Activated T-helper 2 cell treated with anti-CD3 and anti-CD28 coated beads, Interferon-gamma antibody, Interleukin-2, Interleukin-4, amounts not matched to agents 10 μg/mL and 5 μg/mL and 100 μg/mL, durations not matched to agents 14 hours and 24 hours and 36 hours (primary cell): ENCODE measurements at regions not wholly inside any gene's neighbourhood (a gene's known extent, or its start where the extent isn't known, plus 50 kb on each side); places are given as distances from the start of the nearest gene placed in this dataset.

Experiments
- DNase-seq: peaks from one replicate; pipeline ENCODE4 v3.0.0; 2021; ENCODE audit warnings: low spot score
- H3K27ac Mint-ChIP-seq: one replicate; pipeline ENCODE4 v1.8.0; 2021; ENCODE audit warnings: mixed read lengths
- H3K27me3 Mint-ChIP-seq: one replicate; pipeline ENCODE4 v1.8.0; 2021; ENCODE audit warnings: low read depth, mixed read lengths
- H3K36me3 Mint-ChIP-seq: one replicate; pipeline ENCODE4 v1.8.0; 2021; ENCODE audit warnings: low read depth, mixed read lengths
- H3K4me1 Mint-ChIP-seq: one replicate; pipeline ENCODE4 v1.8.0; 2021; ENCODE audit warnings: low read depth, mixed read lengths
- H3K4me3 Mint-ChIP-seq: one replicate; pipeline ENCODE4 v1.8.0; 2021; ENCODE audit warnings: low read depth, mild to moderate bottlenecking, moderate library complexity, mixed read lengths
- H3K9me3 Mint-ChIP-seq: one replicate; pipeline ENCODE4 v1.8.0; 2021; ENCODE audit warnings: mixed read lengths
- intact Hi-C: fragments of 100-400 bp; cut with micrococcal nuclease; formaldehyde crosslinking; loops from one replicate; pipeline ENCODE4 v1.15.1; 2023

DNA sequence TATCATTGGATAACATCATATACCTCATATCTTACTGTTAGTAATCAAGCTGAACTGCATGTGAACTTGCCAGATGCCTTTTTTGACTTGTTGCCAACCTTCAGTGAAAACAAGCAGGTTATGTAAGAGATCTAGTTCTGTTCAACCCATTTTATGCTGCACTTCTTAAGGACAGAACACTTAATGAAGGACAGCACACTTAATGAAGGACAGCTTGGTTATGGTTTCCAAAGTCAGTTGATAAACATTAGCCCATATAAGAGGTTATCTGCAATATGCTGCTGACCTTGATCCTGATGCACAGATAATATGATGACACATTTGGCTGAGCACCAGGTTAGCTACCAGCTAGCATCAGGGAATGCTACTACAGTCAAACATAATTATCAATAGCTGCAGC lies 358.7 kb upstream of the PDGFD start:
- peaks cover 1% of the 10 kb centered on the region for H3K27me3 Mint-ChIP-seq
- no peak overlapping the region for H3K27ac Mint-ChIP-seq
- DNase-seq, result no peak
- intact Hi-C loops, result no loop called here
- no peaks in the 10 kb centered on the region for H3K9me3 Mint-ChIP-seq
- no peaks in the 10 kb centered on the region for H3K4me1 Mint-ChIP-seq
- H3K36me3 Mint-ChIP-seq, result no peaks in the 10 kb centered on the region
- no peak overlapping the region for H3K4me3 Mint-ChIP-seq

DNA sequence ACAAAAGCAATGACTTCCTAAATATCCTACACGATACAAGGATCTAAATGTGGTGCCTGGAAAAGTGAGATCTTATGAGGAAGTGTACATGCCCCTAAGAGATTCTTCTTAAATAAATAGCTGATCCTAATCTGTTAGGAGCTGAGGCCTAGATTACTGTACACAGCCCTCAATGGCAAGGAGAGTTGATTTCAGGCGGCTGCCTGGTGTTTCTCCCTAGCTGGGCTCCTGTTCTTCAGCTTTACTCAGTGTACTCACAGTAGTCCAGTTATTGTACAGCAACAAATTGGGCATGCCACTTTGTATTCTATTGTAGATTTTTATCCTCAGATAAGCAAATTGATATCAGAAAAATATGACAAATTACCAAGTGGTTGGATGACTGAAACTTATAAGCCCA lies 358.2 kb upstream of the PDGFD start:
- Mint-ChIP-seq H3K9me3 (no peaks in the 10 kb centered on the region), H3K36me3 (no peaks in the 10 kb centered on the region), H3K4me1 (no peaks in the 10 kb centered on the region), H3K27me3 (peaks cover 1% of the 10 kb centered on the region), H3K27ac (no peak overlapping the region), H3K4me3 (no peak overlapping the region)
- intact Hi-C loops, result no loop called here
- no peak for DNase-seq

DNA sequence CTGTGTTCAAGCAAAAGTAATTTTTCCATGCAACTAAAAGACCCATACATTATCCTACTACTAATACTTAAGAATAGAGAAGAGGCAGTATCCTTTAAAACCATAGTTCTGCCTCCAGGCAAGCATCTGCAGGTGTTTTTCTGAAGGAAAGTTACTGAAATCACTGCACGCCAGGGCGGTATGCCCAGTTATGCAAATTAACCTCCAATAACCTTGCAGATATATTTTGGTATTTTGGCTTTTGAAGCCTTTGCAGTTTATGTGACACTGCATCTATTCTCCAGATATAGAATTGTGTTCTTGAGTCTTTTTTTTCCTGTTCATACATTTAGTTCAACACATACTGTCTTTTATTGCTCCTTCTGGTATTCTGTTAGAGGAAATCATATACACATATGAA lies 346.2 kb upstream of the PDGFD start:
- Mint-ChIP-seq H3K27ac (no peak overlapping the region), H3K4me1 (no peaks in the 10 kb centered on the region), H3K36me3 (no peaks in the 10 kb centered on the region), H3K9me3 (no peaks in the 10 kb centered on the region), H3K27me3 (no peaks in the 10 kb centered on the region), H3K4me3 (no peak overlapping the region)
- no peak for DNase-seq
- intact Hi-C loops, result no loop called here

DNA sequence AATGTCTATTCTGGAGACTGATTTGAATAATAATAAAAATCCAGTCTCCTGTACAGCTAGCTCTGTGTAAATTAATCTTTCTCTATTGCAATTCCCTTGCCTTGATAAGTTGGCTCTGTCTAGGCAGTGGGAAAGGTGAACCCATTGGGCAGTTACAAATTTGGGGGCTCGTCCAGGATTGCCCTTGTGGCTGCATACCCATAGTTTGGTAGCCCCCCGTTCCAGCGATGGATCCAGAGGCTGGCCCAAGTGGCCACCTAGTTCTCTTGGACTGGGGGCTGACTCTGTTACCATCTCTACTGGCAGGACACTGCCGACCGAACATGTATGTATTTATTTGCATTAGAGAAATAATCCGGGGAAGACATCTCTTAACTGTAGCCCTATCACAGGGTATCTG lies 326.2 kb upstream of the PDGFD start:
- Mint-ChIP-seq H3K4me1 (no peaks in the 10 kb centered on the region), H3K36me3 (no peaks in the 10 kb centered on the region)
- no peak for DNase-seq

DNA sequence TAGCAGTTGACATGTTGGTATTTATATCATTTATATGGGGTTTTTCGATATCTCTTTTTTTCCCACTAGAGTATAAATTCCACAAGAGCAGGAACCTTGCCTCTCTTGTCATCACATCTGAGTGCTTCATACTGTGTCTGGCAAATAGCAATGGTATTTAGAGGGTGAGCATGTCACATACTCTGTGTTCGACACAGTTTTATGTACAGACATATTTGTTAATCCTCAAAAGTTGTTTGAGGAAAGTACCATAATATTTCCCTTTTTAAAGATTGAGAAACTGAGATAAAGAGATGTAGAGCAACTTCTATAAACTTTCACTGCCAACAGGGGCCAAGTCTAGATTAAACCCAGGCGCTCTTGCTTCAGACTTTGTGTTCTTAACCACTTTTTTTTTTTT lies 324.6 kb upstream of the PDGFD start:
- intact Hi-C loops, result no loop called here
- Mint-ChIP-seq H3K9me3 (peaks cover 27% of the 10 kb centered on the region), H3K27ac (no peak overlapping the region), H3K4me3 (no peak overlapping the region), H3K36me3 (no peaks in the 10 kb centered on the region), H3K4me1 (no peaks in the 10 kb centered on the region), H3K27me3 (no peaks in the 10 kb centered on the region)
- DNase-seq, result no peak

More for the DNA sequence above, 326.2 kb upstream of the PDGFD start:
- no peak overlapping the region for H3K4me3 Mint-ChIP-seq
- peaks cover 27% of the 10 kb centered on the region for H3K9me3 Mint-ChIP-seq
- intact Hi-C loops, result no loop called here
- no peak overlapping the region for H3K27ac Mint-ChIP-seq
- no peaks in the 10 kb centered on the region for H3K27me3 Mint-ChIP-seq

DNA sequence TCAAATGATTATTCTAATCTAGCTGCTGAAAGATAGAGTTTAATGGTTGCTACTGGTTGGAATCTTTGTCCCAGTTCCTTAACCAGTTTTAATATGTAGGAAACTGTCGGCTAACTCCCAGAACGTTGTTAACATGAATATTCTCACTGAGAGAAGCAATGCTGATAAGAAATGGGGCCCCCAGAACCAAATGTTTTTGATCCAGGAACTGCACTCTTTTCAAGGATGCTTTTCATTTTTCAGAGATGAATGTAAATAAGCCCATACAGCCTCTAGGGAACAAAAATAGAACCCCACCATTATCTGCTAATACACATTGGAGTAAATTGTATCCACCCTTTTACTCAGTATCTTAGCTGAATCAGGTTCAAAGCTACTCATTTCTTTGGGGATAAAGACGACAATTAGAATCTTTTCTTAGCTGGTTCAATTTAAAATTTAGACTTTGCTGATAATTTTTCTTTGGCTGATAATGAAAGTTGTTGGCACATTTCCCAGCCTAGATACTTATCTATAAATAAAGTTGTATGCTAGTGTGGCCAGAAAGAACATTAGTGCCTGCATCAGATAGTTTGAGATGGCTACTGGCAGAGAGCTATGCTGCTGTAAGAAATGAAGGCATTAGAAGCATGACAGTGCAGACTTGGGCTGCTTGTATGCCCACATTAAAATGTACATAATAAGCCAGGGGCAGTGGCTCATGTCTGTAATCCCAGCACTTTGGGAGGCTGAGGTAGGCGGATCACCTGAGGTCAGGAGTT lies 323.3 kb upstream of the PDGFD start:
- Mint-ChIP-seq H3K27ac (no peak overlapping the region), H3K27me3 (no peaks in the 10 kb centered on the region), H3K9me3 (peaks cover 27% of the 10 kb centered on the region), H3K4me3 (no peak overlapping the region), H3K36me3 (no peaks in the 10 kb centered on the region), H3K4me1 (no peaks in the 10 kb centered on the region)
- no peak for DNase-seq
- intact Hi-C loops, result no loop called here

DNA sequence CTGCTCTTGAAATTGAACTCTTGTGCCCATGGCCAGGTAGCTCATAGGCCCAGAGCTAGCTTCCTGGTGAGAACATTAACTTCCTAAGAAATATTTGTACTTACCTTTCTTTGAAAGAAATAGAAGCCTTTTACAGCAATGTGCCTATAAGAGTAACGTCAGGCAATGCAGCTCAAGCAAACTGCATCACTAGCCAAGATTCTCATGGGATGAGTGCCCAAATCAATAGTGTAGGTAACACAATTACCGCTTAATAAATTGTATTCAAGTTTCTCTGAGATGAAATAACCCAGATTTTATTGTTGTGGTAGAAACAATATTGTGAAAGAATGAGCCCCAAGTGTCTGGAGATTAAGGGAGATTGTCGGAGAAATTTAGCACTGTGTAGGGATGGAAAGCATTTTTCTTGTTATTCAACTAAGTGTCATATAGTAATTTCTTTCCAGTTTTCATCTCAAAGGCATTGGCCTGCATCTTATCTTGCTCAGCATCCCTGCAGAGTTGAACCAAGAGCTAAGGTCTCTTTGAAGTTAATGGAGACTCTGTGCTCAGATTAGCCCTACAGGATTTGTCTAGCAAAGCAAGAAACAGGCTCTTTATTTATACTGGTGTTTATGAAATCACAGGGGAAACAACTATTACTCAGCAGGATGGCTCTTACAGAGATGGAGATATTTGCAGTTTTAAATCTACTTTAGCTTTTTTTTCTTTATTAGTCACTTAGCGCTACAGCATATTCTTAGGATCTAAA lies 321.0 kb upstream of the PDGFD start:
- Mint-ChIP-seq H3K27me3 (no peaks in the 10 kb centered on the region), H3K9me3 (peaks cover 14% of the 10 kb centered on the region), H3K4me3 (no peak overlapping the region), H3K36me3 (no peaks in the 10 kb centered on the region), H3K27ac (no peak overlapping the region), H3K4me1 (no peaks in the 10 kb centered on the region)
- DNase-seq, result no peak
- intact Hi-C loops, result no loop called here

DNA sequence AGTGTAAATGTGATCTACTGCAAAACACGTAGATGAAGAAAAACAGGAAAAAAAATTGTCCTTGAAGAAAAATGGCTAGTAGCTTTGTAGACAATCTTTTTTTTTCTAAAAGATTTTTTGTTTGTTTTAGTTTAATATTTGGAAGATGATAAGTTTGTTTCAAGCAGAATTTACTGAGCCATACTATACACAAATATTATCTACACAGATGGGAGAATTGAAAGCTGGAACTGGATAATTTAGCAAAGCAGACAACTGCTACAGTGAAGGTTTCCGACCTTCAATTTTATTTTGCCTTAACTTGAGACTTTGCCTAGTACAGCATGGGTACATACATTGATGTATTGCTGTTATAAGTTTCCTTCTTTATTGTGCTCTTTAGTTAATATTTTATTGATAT lies 313.0 kb upstream of the PDGFD start:
- no peaks in the 10 kb centered on the region for H3K4me1 Mint-ChIP-seq

DNA sequence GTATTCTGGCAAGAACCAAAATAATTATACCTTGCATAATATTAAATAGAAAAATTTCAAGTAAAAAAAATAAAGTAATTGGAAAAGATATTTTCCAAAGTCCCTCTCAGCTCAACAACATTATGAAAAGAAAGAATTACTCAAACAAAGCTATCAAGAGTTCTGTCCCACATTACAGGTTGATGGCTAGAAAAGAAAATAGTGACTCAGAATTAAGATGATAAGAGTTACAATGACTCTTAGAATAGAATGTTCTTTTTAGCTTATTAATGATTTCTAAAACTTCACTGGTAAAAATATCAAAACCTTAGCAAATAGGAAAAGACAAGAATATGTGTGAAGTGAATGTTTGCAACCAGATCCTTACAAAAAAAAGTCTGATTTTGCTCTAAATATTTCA lies 312.5 kb upstream of the PDGFD start:
- DNase-seq, result no peak
- intact Hi-C loops, result no loop called here
- Mint-ChIP-seq H3K9me3 (no peaks in the 10 kb centered on the region), H3K27me3 (no peaks in the 10 kb centered on the region), H3K36me3 (no peaks in the 10 kb centered on the region), H3K27ac (no peak overlapping the region), H3K4me3 (no peak overlapping the region), H3K4me1 (no peaks in the 10 kb centered on the region)

More for the DNA sequence above, 313.0 kb upstream of the PDGFD start:
- H3K27ac Mint-ChIP-seq, result no peak overlapping the region
- intact Hi-C loops, result no loop called here
- H3K27me3 Mint-ChIP-seq, result no peaks in the 10 kb centered on the region
- DNase-seq, result no peak
- H3K36me3 Mint-ChIP-seq, result no peaks in the 10 kb centered on the region
- no peak overlapping the region for H3K4me3 Mint-ChIP-seq
- H3K9me3 Mint-ChIP-seq, result no peaks in the 10 kb centered on the region

DNA sequence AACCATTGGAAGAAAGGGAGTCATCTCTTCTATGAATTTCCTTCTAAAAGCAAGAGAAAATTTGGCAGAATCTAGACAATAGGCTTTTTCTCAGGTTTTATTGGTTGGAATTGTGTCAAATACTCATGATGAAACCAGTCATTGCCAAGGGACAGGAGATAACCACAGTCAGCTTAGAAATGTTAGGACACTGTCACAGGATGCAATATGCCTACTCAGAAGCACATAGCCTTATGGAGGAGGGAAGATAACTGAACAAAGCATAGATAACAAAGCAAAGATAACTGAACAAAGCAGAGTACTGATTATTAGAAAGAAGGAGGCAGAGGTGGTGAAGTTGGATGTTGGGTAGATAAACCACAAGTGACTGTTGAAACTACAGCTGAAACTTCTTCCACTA lies 303.5 kb upstream of the PDGFD start:
- Mint-ChIP-seq H3K27me3 (no peaks in the 10 kb centered on the region), H3K36me3 (no peaks in the 10 kb centered on the region), H3K4me3 (no peak overlapping the region), H3K9me3 (no peaks in the 10 kb centered on the region), H3K27ac (no peak overlapping the region), H3K4me1 (peaks cover 2% of the 10 kb centered on the region)
- DNase-seq, result no peak
- intact Hi-C loops, result no loop called here

DNA sequence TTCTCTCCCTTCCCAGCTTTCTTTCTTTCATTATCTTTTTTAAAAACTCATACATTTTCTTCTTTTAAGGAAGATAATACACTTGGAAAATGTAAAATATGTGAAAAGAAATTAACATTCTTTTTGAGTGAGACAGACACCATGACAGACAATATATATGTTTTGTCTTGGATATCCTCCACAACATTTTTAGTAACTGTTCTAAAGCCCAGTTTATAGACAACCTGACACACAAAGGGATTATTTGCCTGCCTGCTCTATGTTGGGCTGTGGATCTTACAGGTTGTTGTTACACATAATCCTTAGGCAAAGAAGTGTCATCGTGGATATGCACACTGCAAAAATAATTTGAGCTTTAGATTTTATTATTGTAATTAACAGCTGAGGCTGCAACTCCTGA lies 301.4 kb upstream of the PDGFD start:
- no peak overlapping the region for H3K27ac Mint-ChIP-seq
- no peaks in the 10 kb centered on the region for H3K27me3 Mint-ChIP-seq
- DNase-seq, result no peak
- no peaks in the 10 kb centered on the region for H3K36me3 Mint-ChIP-seq
- intact Hi-C loops, result no loop called here
- peaks cover 2% of the 10 kb centered on the region for H3K4me1 Mint-ChIP-seq
- no peaks in the 10 kb centered on the region for H3K9me3 Mint-ChIP-seq
- H3K4me3 Mint-ChIP-seq, result no peak overlapping the region

DNA sequence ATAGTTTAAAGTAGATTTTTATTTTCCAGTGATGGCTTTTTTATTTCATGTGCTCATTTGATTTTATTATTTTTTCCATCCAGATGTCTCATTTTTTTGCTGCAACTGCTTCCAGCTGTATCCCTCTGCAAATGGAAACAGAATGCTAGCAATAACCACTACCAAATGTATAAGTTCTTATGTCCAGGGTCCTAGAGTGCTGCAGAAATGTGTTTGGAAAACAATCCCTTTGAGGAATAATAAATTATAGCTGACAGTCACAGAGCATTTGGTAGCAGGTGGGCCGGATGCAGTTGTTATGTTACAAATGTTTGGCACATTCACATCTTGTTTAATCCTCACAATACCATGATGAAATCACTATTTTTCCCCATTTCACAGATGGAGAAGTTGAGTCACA lies 300.7 kb upstream of the PDGFD start:
- Mint-ChIP-seq H3K9me3 (no peaks in the 10 kb centered on the region), H3K36me3 (no peaks in the 10 kb centered on the region), H3K4me1 (peaks cover 2% of the 10 kb centered on the region), H3K27me3 (no peaks in the 10 kb centered on the region), H3K27ac (no peak overlapping the region), H3K4me3 (no peak overlapping the region)
- intact Hi-C loops, result no loop called here
- DNase-seq, result no peak

DNA sequence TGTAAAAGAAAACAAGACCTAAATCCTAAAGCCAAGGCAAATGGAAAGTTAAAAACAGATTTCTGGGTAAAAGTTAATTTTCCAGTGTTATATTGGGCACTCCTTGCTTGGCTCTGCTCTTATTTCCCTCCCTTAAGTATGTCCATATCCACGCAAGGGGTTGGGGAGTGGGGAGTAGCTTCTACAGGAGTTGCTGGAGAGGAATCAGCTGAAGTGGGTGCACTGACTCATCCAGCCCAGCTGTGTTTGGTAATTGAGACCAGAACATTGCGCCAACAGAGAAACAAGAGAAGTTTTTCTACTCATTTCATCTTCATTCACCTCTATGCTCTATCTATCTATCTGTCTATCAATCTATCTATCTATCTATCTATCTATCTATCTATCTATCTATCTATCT lies 298.4 kb upstream of the PDGFD start:
- no peaks in the 10 kb centered on the region for H3K36me3 Mint-ChIP-seq
- no peaks in the 10 kb centered on the region for H3K9me3 Mint-ChIP-seq
- H3K27ac Mint-ChIP-seq, result no peak overlapping the region
- H3K4me3 Mint-ChIP-seq, result no peak overlapping the region
- no peak for DNase-seq
- intact Hi-C loops, result no loop called here
- no peaks in the 10 kb centered on the region for H3K27me3 Mint-ChIP-seq
- peaks cover under 1% of the 10 kb centered on the region for H3K4me1 Mint-ChIP-seq
